ENCODE measurements at regions not wholly inside any gene's neighbourhood (a gene's known extent, or its start where the extent isn't known, plus 50 kb on each side); places are given as distances from the start of the nearest gene placed in this dataset.

- DNase-seq (ENCODE audit: low spot score): no peak
Observed at GRCh38 chr2:147553775-147554271, 291.0 kb upstream of the ACVR2A start.

GRCh38 chr2:147550995-147551731, 293.7 kb upstream of the ACVR2A start:
- no peak for DNase-seq (ENCODE audit: low spot score)

GRCh38 chr2:147549054-147549453, 295.8 kb upstream of the ACVR2A start:
- DNase-seq (ENCODE audit: low spot score): no peak

GRCh38 chr2:147548451-147548850, 296.4 kb upstream of the ACVR2A start:
- no peak for DNase-seq (ENCODE audit: low spot score)

GRCh38 chr2:147547440-147547839, 297.4 kb upstream of the ACVR2A start:
- DNase-seq (ENCODE audit: low spot score): no peak

- no peak for DNase-seq (ENCODE audit: low spot score)
Observed at GRCh38 chr2:147546109-147546508, 298.7 kb upstream of the ACVR2A start.

- no peak for DNase-seq (ENCODE audit: low spot score)
Observed at GRCh38 chr2:147543056-147543455, 301.8 kb upstream of the ACVR2A start.

GRCh38 chr2:147542351-147542750, 302.5 kb upstream of the ACVR2A start:
- no peak for DNase-seq (ENCODE audit: low spot score)

GRCh38 chr2:147541314-147541713, 303.5 kb upstream of the ACVR2A start:
- DNase-seq (ENCODE audit: low spot score): no peak

GRCh38 chr2:147538821-147539220, 306.0 kb upstream of the ACVR2A start:
- no peak for DNase-seq (ENCODE audit: low spot score)

GRCh38 chr2:147538088-147538487, 306.7 kb upstream of the ACVR2A start:
- DNase-seq (ENCODE audit: low spot score): no peak

GRCh38 chr2:147531269-147531668, 313.6 kb upstream of the ACVR2A start:
- DNase-seq (ENCODE audit: low spot score): no peak

GRCh38 chr2:147530033-147530432, 314.8 kb upstream of the ACVR2A start:
- no peak for DNase-seq (ENCODE audit: low spot score)

- no peak for DNase-seq (ENCODE audit: low spot score)
Observed at GRCh38 chr2:147525819-147526489, 318.9 kb upstream of the ACVR2A start.

GRCh38 chr2:147524912-147525311, 319.9 kb upstream of the ACVR2A start:
- no peak for DNase-seq (ENCODE audit: low spot score)

GRCh38 chr2:147523415-147523814, 321.4 kb upstream of the ACVR2A start:
- no peak for DNase-seq (ENCODE audit: low spot score)

- no peak for DNase-seq (ENCODE audit: low spot score)
Observed at GRCh38 chr2:147521936-147522335, 322.9 kb upstream of the ACVR2A start.

- DNase-seq (ENCODE audit: low spot score): no peak
Observed at GRCh38 chr2:147520817-147521216, 324.0 kb upstream of the ACVR2A start.

GRCh38 chr2:147519178-147519577, 325.7 kb upstream of the ACVR2A start:
- no peak for DNase-seq (ENCODE audit: low spot score)

- no peak for DNase-seq (ENCODE audit: low spot score)
Observed at GRCh38 chr2:147515213-147515612, 329.6 kb upstream of the ACVR2A start.

- DNase-seq (ENCODE audit: low spot score): no peak
Observed at GRCh38 chr2:147512206-147512605, 332.6 kb upstream of the ACVR2A start.

GRCh38 chr2:147511491-147511948, 333.3 kb upstream of the ACVR2A start:
- no peak for DNase-seq (ENCODE audit: low spot score)

- DNase-seq (ENCODE audit: low spot score): no peak
Observed at GRCh38 chr2:147509821-147510220, 335.0 kb upstream of the ACVR2A start.

Measured in kidney capillary endothelial cell (primary cell).